A673 (cell line): ENCODE measurements at regions not wholly inside any gene's neighbourhood (a gene's known extent, or its start where the extent isn't known, plus 50 kb on each side); places are given as distances from the start of the nearest gene placed in this dataset.

Experiments
- CTCF ChIP-seq: fragments of 300-800, 200-600 bp; sonication (generic); conservative IDR thresholded peaks from 2 replicates; pipeline ENCODE4 v1.5.1; 2017; ENCODE audit warnings: low read depth, mild to moderate bottlenecking, antibody characterized with exemption, low read length, moderate library complexity, mixed read lengths
- EZH2 ChIP-seq: fragments of 200-600 bp; sonication (generic); IDR thresholded peaks from 2 replicates; pipeline ENCODE4 v1.6.1; 2017; ENCODE audit warnings: borderline replicate concordance, low read depth, mild to moderate bottlenecking, mixed read lengths, antibody characterized with exemption, low read length; ENCODE audit not compliant: poor library complexity, severe bottlenecking

- no peak for TF ChIP-seq CTCF
- no peak for TF ChIP-seq EZH2
Measured at GRCh38 chr9:105173306-105173705, 71.1 kb upstream of the SLC44A1 start.
